ENCODE measurements at regions not wholly inside any gene's neighbourhood (a gene's known extent, or its start where the extent isn't known, plus 50 kb on each side); places are given as distances from the start of the nearest gene placed in this dataset.

- ATAC-seq (ENCODE audit: low FRiP score) (no peak), DNase-seq (no peak)
- Histone ChIP-seq H3K36me3 (ENCODE audit: control insufficient read depth in 1 of 2, insufficient read depth in 2 of 2, low read length in 1 of 2) (no peaks in the 10 kb centered on the region), H3K4me3 (ENCODE audit: low read length in 2 of 2) (no peak overlapping the region), H3K4me1 (ENCODE audit: control insufficient read depth in 1 of 2, insufficient read depth in 2 of 2, low read length in 2 of 2) (peaks cover 0 to 3% of the 10 kb centered on the region in 2 donors), H3K9me3 (ENCODE audit: control insufficient read depth, low read length) (no peaks in the 10 kb centered on the region), H3K27me3 (ENCODE audit: control insufficient read depth in 1 of 2, insufficient read depth in 2 of 2, low read length in 1 of 2) (no peaks in the 10 kb centered on the region), H3K27ac (ENCODE audit: low read depth in 1 of 2, low read length in 2 of 2) (no peak overlapping the region)
- intact Hi-C loops (cut with DNase I), result no loop called here
- WGBS, 2 donors, result 65 to 72% methylated on average over 2 of the region's 2 CpGs
Measured at GRCh38 chr6:139425780-139426179, 51.3 kb upstream of the CITED2 start.

- DNase-seq (no peak), ATAC-seq (ENCODE audit: low FRiP score) (no peak)
- WGBS, 2 donors, result 93 to 96% methylated on average over 12 of the region's 12 CpGs
- intact Hi-C loops (cut with DNase I), result no loop called here
- H3K4me3 ChIP-seq (ENCODE audit: low read length in 2 of 2), result no peak overlapping the region
- no peaks in the 10 kb centered on the region for H3K36me3 ChIP-seq (ENCODE audit: control insufficient read depth in 1 of 2, insufficient read depth in 2 of 2, low read length in 1 of 2)
- H3K27ac ChIP-seq (ENCODE audit: low read depth in 1 of 2, low read length in 2 of 2), result no peak overlapping the region
- H3K4me1 ChIP-seq (ENCODE audit: control insufficient read depth in 1 of 2, insufficient read depth in 2 of 2, low read length in 2 of 2), result peaks cover 0 to 3% of the 10 kb centered on the region in 2 donors
- H3K9me3 ChIP-seq (ENCODE audit: control insufficient read depth, low read length), result no peaks in the 10 kb centered on the region
- H3K27me3 ChIP-seq (ENCODE audit: control insufficient read depth in 1 of 2, insufficient read depth in 2 of 2, low read length in 1 of 2), result no peaks in the 10 kb centered on the region
Measured at GRCh38 chr6:139423971-139424667, 49.7 kb upstream of the CITED2 start.

Small RNAs in the stretch of these regions (microRNA-seq; reads per million reads assigned to microRNA genes)
- gene MIR3668 (0 reads per million in 2 donors), gene MIR4465 (0 reads per million in 2 donors)
